ENCODE measurements at regions not wholly inside any gene's neighbourhood (a gene's known extent, or its start where the extent isn't known, plus 50 kb on each side); places are given as distances from the start of the nearest gene placed in this dataset.

GRCh38 chr1:106536741-106537140 lies 519.7 kb upstream of the PRMT6 start:
- no peak for TF ChIP-seq POLR2A (IDR thresholded peaks at IDR 0.05)
- TF ChIP-seq POLR2AphosphoS5 (IDR thresholded peaks at IDR 0.05; ENCODE audit: insufficient read depth in 1 of 2, low read depth in 1 of 2), result no peak
- no peak for TF ChIP-seq CTCF (IDR thresholded peaks at IDR 0.05)
- H3K36me3 ChIP-seq, result no peaks in the 10 kb centered on the region
- no peak for DNase-seq (ENCODE audit: extremely low spot score in 2 of 2)
- peaks cover 10% of the 10 kb centered on the region for H3K9me3 ChIP-seq
- no peak overlapping the region for H3K4me3 ChIP-seq
- H3K27me3 ChIP-seq, result no peaks in the 10 kb centered on the region
- intact Hi-C loops (cut with DNase I), result no loop called here
- no peaks in the 10 kb centered on the region for H3K4me1 ChIP-seq
- H3K27ac ChIP-seq, result no peak overlapping the region

GRCh38 chr1:106548726-106549125 lies 507.7 kb upstream of the PRMT6 start:
- no peaks in the 10 kb centered on the region for H3K36me3 ChIP-seq
- H3K27me3 ChIP-seq, result no peaks in the 10 kb centered on the region
- H3K4me1 ChIP-seq, result no peaks in the 10 kb centered on the region
- DNase-seq (ENCODE audit: extremely low spot score in 2 of 2), result no peak
- H3K4me3 ChIP-seq, result no peak overlapping the region
- intact Hi-C loops (cut with DNase I), result no loop called here
- no peaks in the 10 kb centered on the region for H3K9me3 ChIP-seq
- H3K27ac ChIP-seq, result no peak overlapping the region
- TF ChIP-seq CTCF (IDR thresholded peaks at IDR 0.05) (no peak), POLR2AphosphoS5 (IDR thresholded peaks at IDR 0.05; ENCODE audit: insufficient read depth in 1 of 2, low read depth in 1 of 2) (no peak), POLR2A (IDR thresholded peaks at IDR 0.05) (no peak)

- Histone ChIP-seq H3K36me3 (no peaks in the 10 kb centered on the region), H3K27ac (no peak overlapping the region), H3K4me1 (no peaks in the 10 kb centered on the region), H3K27me3 (no peaks in the 10 kb centered on the region), H3K4me3 (no peak overlapping the region), H3K9me3 (no peaks in the 10 kb centered on the region)
- DNase-seq (ENCODE audit: extremely low spot score in 2 of 2), result no peak
- no peak for TF ChIP-seq POLR2A (IDR thresholded peaks at IDR 0.05)
- TF ChIP-seq CTCF (IDR thresholded peaks at IDR 0.05), result no peak
- TF ChIP-seq POLR2AphosphoS5 (IDR thresholded peaks at IDR 0.05; ENCODE audit: insufficient read depth in 1 of 2, low read depth in 1 of 2), result no peak
- intact Hi-C loops (cut with DNase I), result no loop called here
Observed at GRCh38 chr1:106554294-106554693, 502.2 kb upstream of the PRMT6 start.

- TF ChIP-seq CTCF (IDR thresholded peaks at IDR 0.05), result no peak
- TF ChIP-seq POLR2AphosphoS5 (IDR thresholded peaks at IDR 0.05; ENCODE audit: insufficient read depth in 1 of 2, low read depth in 1 of 2), result no peak
- no peak for TF ChIP-seq POLR2A (IDR thresholded peaks at IDR 0.05)
- no peak for DNase-seq (ENCODE audit: extremely low spot score in 2 of 2)
- H3K36me3 ChIP-seq, result no peaks in the 10 kb centered on the region
- H3K27ac ChIP-seq, result no peak overlapping the region
- intact Hi-C loops (cut with DNase I), result no loop called here
- H3K27me3 ChIP-seq, result no peaks in the 10 kb centered on the region
- no peaks in the 10 kb centered on the region for H3K4me1 ChIP-seq
- no peak overlapping the region for H3K4me3 ChIP-seq
- no peaks in the 10 kb centered on the region for H3K9me3 ChIP-seq
Observed at GRCh38 chr1:106555571-106555970, 500.9 kb upstream of the PRMT6 start.

GRCh38 chr1:106564192-106564591 lies 492.3 kb upstream of the PRMT6 start:
- no peak for DNase-seq (ENCODE audit: extremely low spot score in 2 of 2)
- TF ChIP-seq POLR2AphosphoS5 (IDR thresholded peaks at IDR 0.05; ENCODE audit: insufficient read depth in 1 of 2, low read depth in 1 of 2) (no peak), CTCF (IDR thresholded peaks at IDR 0.05) (no peak), POLR2A (IDR thresholded peaks at IDR 0.05) (no peak)
- no peaks in the 10 kb centered on the region for H3K9me3 ChIP-seq
- no peak overlapping the region for H3K27ac ChIP-seq
- no peaks in the 10 kb centered on the region for H3K27me3 ChIP-seq
- no peaks in the 10 kb centered on the region for H3K4me1 ChIP-seq
- intact Hi-C loops (cut with DNase I), result no loop called here
- no peaks in the 10 kb centered on the region for H3K36me3 ChIP-seq
- no peak overlapping the region for H3K4me3 ChIP-seq
